GM12878 (cell line): ENCODE measurements at regions not wholly inside any gene's neighbourhood (a gene's known extent, or its start where the extent isn't known, plus 50 kb on each side); places are given as distances from the start of the nearest gene placed in this dataset.

Experiments used
- ATAC-seq: fragments of 200-7000 bp; cut with Tn5 transposase; 3 replicates; pipeline ENCODE4 v1.9.1; 2020; ENCODE audit warnings: mild to moderate bottlenecking, moderate library complexity
- BruUV-seq: library from RNA; stranded (reverse); fragments of 400-500 nt; replicated peaks from 2 replicates; lab custom pipeline; 2021; lab: Mats Ljungman, UMichigan
- CTCF ChIA-PET: fragments of 300-600 bp; sonication (Branson Sonifier 250); formaldehyde crosslinking; extraction: SDS; loops from one replicate; lab custom pipeline; 2021; ENCODE audit warnings: inconsistent platforms; lab: Yijun Ruan, JAX
- POLR2A ChIA-PET: fragments of 350-600 bp; formaldehyde crosslinking; extraction: SDS; loops from one replicate; lab custom pipeline; 2021; ENCODE audit warnings: inconsistent platforms; lab: Charles Lee
- RAD21 ChIA-PET: fragments of 300-600 bp; sonication (Branson Sonifier 250); formaldehyde crosslinking; loops from one replicate; lab custom pipeline; 2023; ENCODE audit warnings: antibody characterized with exemption; ENCODE audit not compliant: unreplicated experiment; lab: Charles Lee
- SMC1A ChIA-PET: fragments of 300-600 bp; sonication (Branson Sonifier 250); formaldehyde crosslinking; loops from one replicate; lab custom pipeline; 2023; ENCODE audit not compliant: unreplicated experiment, uncharacterized antibody; lab: Charles Lee
- DNase-seq: peaks from one replicate; pipeline ENCODE4 v3.0.0-alpha.2; 2011; ENCODE audit warnings: low read depth, low spot score
- FAIRE-seq: peaks from 3 replicates; lab custom pipeline; 2011; peaks lifted over from hg19 to GRCh38; lab: Jason Lieb, UNC
- H2AFZ ChIP-seq: 2 replicates; pipeline ENCODE4 v1.6.0; 2011; ENCODE audit warnings: low read depth, low read length, control low read depth; ENCODE audit not compliant: control insufficient read depth
- H3K27ac ChIP-seq: 2 replicates; pipeline ENCODE4 v1.5.1; 2011; ENCODE audit warnings: control low read depth; ENCODE audit not compliant: control insufficient read depth, insufficient read depth
- H3K27me3 ChIP-seq, 2 experiments: replicated peaks in 1 of 2; 2 replicates each; pipeline versions ENCODE4 v1.6.0 to v1.6.1; 2011; ENCODE audit warnings: low read length in 1 of 2; ENCODE audit not compliant: control insufficient read depth in 2 of 2, insufficient read depth in 2 of 2
- H3K36me3 ChIP-seq, 2 experiments: 2 replicates each; pipeline ENCODE4 v1.5.1; 2011; ENCODE audit warnings: low read length in 1 of 2; ENCODE audit not compliant: control insufficient read depth in 2 of 2, insufficient read depth in 2 of 2
- H3K4me1 ChIP-seq: 2 replicates; pipeline ENCODE4 v1.6.1; 2011; ENCODE audit warnings: mild to moderate bottlenecking, low read length, moderate library complexity, mixed read lengths; ENCODE audit not compliant: control insufficient read depth, insufficient read depth
- H3K4me2 ChIP-seq: 2 replicates; pipeline ENCODE4 v1.6.0; 2011; ENCODE audit warnings: control low read depth; ENCODE audit not compliant: control insufficient read depth, insufficient read depth
- H3K4me3 ChIP-seq: fragments of 200-600 bp; sonication (generic); 2 replicates; pipeline ENCODE4 v1.5.1; 2016
- H3K79me2 ChIP-seq: 2 replicates; pipeline ENCODE4 v1.6.0; 2011; ENCODE audit warnings: low read length; ENCODE audit not compliant: control insufficient read depth, insufficient read depth
- H3K9ac ChIP-seq: 2 replicates; pipeline ENCODE4 v1.8.0; 2011; ENCODE audit warnings: low read length, control low read depth, mixed read lengths; ENCODE audit not compliant: control insufficient read depth, insufficient read depth
- H3K9me3 ChIP-seq: replicated peaks from 3 replicates; pipeline ENCODE4 v1.5.1; 2011; ENCODE audit warnings: mild to moderate bottlenecking, low read length; ENCODE audit not compliant: control insufficient read depth, insufficient read depth
- H4K20me1 ChIP-seq: 2 replicates; pipeline ENCODE4 v1.6.0; 2011; ENCODE audit not compliant: control insufficient read depth, insufficient read depth
- CUX1 ChIP-seq: IDR thresholded peaks from 2 replicates; pipeline ENCODE4 v1.6.1; 2012; ENCODE audit warnings: improper control_type of control experiment, low read depth, low read length; ENCODE audit not compliant: insufficient replicate concordance
- STAT3 ChIP-seq: IDR thresholded peaks from 2 replicates; pipeline ENCODE4 v1.6.1; 2011; ENCODE audit warnings: low read depth, low read length, improper control_type of control experiment
- TAF1 ChIP-seq: IDR thresholded peaks from 2 replicates; pipeline ENCODE4 v1.6.1; 2011; ENCODE audit warnings: mild to moderate bottlenecking, low read depth, low read length, borderline replicate concordance
- ZSCAN29 ChIP-seq: fragments of 450-650 bp; IDR thresholded peaks from 2 replicates; pipeline ENCODE4 v1.6.1; 2017; ENCODE audit warnings: mild to moderate bottlenecking, moderate library complexity
- WGBS: methylation state at CpG from one replicate; pipeline ENCODE4 v1.1.6; 2016; ENCODE audit warnings: low lambda C conversion rate; ENCODE audit not compliant: insufficient replicate concordance, insufficient coverage; ENCODE audit errors: missing lambda C conversion rate; 5-methylcytosine and 5-hydroxymethylcytosine counted together
- in situ Hi-C: fragments of 300-500 bp; cut with MboI; formaldehyde crosslinking; loops from 9 replicates; pipeline ENCODE4 v1.14.3; 2018; ENCODE audit warnings: mixed read lengths
- intact Hi-C: fragments of 100-400 bp; cut with micrococcal nuclease; formaldehyde crosslinking; loops from one replicate; pipeline ENCODE4 v1.14.2; 2022; ENCODE audit not compliant: unreplicated experiment

- CTCF ChIA-PET = no interaction called here
- FAIRE-seq = no peak
- Histone ChIP-seq H4K20me1 (no peaks in the 10 kb centered on the region), H3K9me3 (no peaks in the 10 kb centered on the region), H3K27me3 (no peaks in the 10 kb centered on the region; a peak in 2 of 4 replicates), H2AFZ (no peak overlapping the region), H3K79me2 (no peaks in the 10 kb centered on the region), H3K27ac (no peak overlapping the region), H3K4me2 (no peak overlapping the region), H3K36me3 (no peaks in the 10 kb centered on the region), H3K9ac (no peak overlapping the region), H3K4me1 (no peaks in the 10 kb centered on the region), H3K4me3 (no peak overlapping the region)
- ATAC-seq = no peak
- POLR2A ChIA-PET = no interaction called here
- RAD21 ChIA-PET = no interaction called here
- in situ Hi-C loops = no loop called here
- SMC1A ChIA-PET = no interaction called here
- DNase-seq = no peak
- intact Hi-C loops = no loop called here
- no TSS peak for BruUV-seq
- TF ChIP-seq TAF1 (no peak), CUX1 (no peak), ZSCAN29 (no peak), STAT3 (no peak)
- WGBS = 48% methylated on average over 6 of the region's 6 CpGs
These were observed 54.7 kb downstream of the PTGR3 start for GRCh38 chr18:75154259-75154658.
